Mononuclear cell (primary cell): ENCODE measurements at regions not wholly inside any gene's neighbourhood (a gene's known extent, or its start where the extent isn't known, plus 50 kb on each side); places are given as distances from the start of the nearest gene placed in this dataset.

Experiments
- H3K27me3 ChIP-seq: 2 replicates; pipeline ENCODE4 v1.6.0; 2011; ENCODE audit warnings: low read length, control low read depth; ENCODE audit not compliant: insufficient read depth
- H3K4me1 ChIP-seq: 2 replicates; pipeline ENCODE4 v1.5.1; 2011; ENCODE audit warnings: mild to moderate bottlenecking, low read length, control low read depth; ENCODE audit not compliant: insufficient read depth
- H3K4me3 ChIP-seq: 2 replicates; pipeline ENCODE4 v1.5.1; 2011; ENCODE audit warnings: mild to moderate bottlenecking, low read length, moderate library complexity
- H3K9me3 ChIP-seq: 2 replicates; pipeline ENCODE4 v1.5.1; 2011; ENCODE audit warnings: low read depth, mild to moderate bottlenecking, control low read depth, low read length

- Histone ChIP-seq H3K27me3 (no peaks in the 10 kb centered on the region), H3K4me3 (no peak overlapping the region), H3K4me1 (no peaks in the 10 kb centered on the region), H3K9me3 (no peaks in the 10 kb centered on the region)
Measured at GRCh38 chr11:11220786-11221185, 132.3 kb downstream of the CSNK2A3 start.

GRCh38 chr11:11218629-11218986, 134.4 kb downstream of the CSNK2A3 start:
- Histone ChIP-seq H3K9me3 (no peaks in the 10 kb centered on the region), H3K27me3 (no peaks in the 10 kb centered on the region), H3K4me3 (no peak overlapping the region)

GRCh38 chr11:11217929-11218628, 135.0 kb downstream of the CSNK2A3 start:
- no peaks in the 10 kb centered on the region for H3K4me1 ChIP-seq
- H3K4me3 ChIP-seq, result no peak overlapping the region
- no peaks in the 10 kb centered on the region for H3K9me3 ChIP-seq
- no peaks in the 10 kb centered on the region for H3K27me3 ChIP-seq

More at GRCh38 chr11:11218629-11218986, 134.4 kb downstream of the CSNK2A3 start:
- no peaks in the 10 kb centered on the region for H3K4me1 ChIP-seq

GRCh38 chr11:11217289-11217928, 135.6 kb downstream of the CSNK2A3 start:
- Histone ChIP-seq H3K27me3 (no peaks in the 10 kb centered on the region), H3K4me3 (no peak overlapping the region), H3K4me1 (no peaks in the 10 kb centered on the region), H3K9me3 (no peaks in the 10 kb centered on the region)

DNA sequence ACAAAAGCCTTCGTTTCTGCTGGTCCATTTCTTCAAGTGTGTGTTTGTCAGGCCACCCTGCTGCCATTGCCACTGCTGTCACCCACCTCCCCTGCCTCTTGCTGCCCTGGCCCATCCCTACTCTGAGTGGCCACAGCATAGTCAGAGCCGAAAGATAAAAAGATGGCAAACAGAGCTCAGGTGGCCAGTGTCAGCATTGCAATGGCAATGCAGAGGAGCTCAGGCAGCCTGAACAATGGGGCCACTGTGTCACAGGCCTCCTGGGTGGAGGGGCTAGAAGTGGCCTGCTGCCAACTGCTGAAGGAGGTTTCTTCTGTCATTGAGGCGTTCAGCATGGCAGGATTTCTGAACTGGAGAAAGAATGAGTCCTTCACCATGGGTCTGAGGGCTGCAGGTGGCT, 137.1 kb downstream of the CSNK2A3 start:
- Histone ChIP-seq H3K4me3 (no peak overlapping the region), H3K27me3 (no peaks in the 10 kb centered on the region), H3K9me3 (no peaks in the 10 kb centered on the region), H3K4me1 (no peaks in the 10 kb centered on the region)

- H3K27me3 ChIP-seq, result no peaks in the 10 kb centered on the region
- H3K4me3 ChIP-seq, result no peak overlapping the region
- H3K9me3 ChIP-seq, result no peaks in the 10 kb centered on the region
- H3K4me1 ChIP-seq, result no peaks in the 10 kb centered on the region
Measured at GRCh38 chr11:11215058-11215815, 137.8 kb downstream of the CSNK2A3 start.

DNA sequence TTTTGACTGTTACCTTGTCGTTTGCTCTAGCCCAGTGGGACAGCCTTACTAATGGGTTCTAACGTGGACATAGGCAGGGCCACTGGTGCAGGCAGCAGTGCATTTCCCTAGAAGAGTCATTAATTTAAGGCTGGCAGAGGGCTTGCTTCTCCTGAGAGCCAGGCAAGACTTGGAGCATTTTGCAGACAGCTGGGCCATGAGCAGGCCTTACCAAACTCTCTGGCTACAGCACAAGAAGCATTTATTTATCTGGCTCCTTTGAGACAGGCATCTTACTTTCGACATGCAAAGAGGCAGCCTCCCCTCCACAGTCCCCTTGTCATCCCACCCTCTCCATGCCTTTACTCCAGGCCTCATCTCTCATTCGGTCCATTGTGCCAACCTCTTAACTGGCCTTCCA, 139.9 kb downstream of the CSNK2A3 start:
- H3K4me1 ChIP-seq, result no peaks in the 10 kb centered on the region
- no peaks in the 10 kb centered on the region for H3K27me3 ChIP-seq
- H3K4me3 ChIP-seq, result no peak overlapping the region
- H3K9me3 ChIP-seq, result no peaks in the 10 kb centered on the region

DNA sequence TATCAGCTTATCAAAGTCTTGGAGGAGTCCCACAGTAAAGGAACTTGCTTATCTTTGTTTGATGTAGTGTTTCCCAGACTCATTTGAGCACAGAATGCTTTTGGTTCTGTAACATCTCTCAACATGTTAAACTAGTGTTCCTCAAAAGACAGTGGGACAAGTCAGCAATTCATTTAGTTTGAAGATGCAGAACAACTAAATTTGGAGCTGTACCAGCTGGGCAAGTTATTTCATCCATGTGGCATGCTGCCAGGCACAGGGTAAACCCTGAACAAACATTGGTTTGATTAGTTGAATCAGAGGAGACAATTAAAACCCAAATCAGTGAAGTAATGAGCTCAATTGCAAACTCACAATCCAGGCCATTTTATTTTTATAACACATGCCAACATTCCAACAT, 141.2 kb downstream of the CSNK2A3 start:
- Histone ChIP-seq H3K27me3 (no peaks in the 10 kb centered on the region), H3K9me3 (no peaks in the 10 kb centered on the region), H3K4me3 (no peak overlapping the region), H3K4me1 (no peaks in the 10 kb centered on the region)

DNA sequence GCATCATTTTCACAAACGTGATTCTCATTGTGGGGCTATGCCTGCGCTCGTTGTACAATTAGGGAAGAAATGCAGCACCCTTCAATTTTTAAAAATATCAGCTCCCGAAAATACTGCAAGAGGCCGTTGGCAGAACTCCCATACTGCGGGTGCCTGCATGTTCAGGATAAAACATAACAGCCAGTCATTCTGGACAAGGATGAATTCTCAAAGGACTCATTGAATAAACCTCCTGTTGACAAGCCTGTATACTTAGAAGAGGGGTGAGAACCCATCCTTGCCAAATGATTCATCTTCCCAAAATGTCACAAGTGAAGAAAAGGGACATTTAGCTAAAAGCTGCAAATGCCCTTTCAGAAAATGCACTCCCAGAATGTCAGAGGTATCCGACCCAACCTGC, 141.9 kb downstream of the CSNK2A3 start:
- H3K4me3 ChIP-seq, result no peak overlapping the region
- no peaks in the 10 kb centered on the region for H3K9me3 ChIP-seq
- peaks cover 4% of the 10 kb centered on the region for H3K27me3 ChIP-seq
- no peaks in the 10 kb centered on the region for H3K4me1 ChIP-seq

DNA sequence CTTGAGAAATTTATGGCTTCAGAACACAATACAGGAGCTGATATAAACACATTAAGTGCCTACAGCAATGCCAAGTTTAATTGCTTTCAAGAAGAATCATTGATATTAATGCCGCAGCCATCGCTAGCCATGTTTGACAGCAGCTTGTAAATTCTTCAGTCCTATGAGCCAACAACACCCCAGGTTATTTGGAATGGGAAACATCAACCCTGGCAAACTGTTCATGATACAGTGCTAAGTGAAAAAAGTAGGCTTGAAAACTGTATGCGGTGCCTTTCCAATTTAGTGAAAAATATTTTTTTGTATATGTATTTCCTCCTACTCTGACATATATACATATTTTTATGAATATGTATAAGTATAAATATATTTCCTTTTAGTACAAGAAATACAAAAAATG, 142.6 kb downstream of the CSNK2A3 start:
- Histone ChIP-seq H3K4me3 (no peak overlapping the region), H3K27me3 (peaks cover 4% of the 10 kb centered on the region), H3K4me1 (no peaks in the 10 kb centered on the region), H3K9me3 (no peaks in the 10 kb centered on the region)

DNA sequence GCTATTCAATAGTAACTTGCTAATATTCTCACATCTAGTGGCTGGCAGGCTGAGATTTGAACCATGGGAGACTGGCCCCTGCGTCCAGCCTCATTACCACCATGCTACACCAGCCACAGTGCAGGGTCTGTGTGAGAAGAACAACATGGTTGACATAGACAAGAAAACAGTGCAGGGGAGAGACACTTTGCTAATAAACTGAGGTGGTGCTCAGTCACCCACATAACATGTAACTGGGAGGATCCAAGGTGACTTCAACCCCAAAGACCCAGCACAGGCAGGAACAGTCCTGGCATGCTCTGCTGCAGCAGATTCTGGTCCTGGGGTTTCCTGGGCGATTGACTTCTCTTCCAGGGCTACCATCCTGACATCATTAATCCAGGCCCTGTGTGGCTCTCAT, 143.1 kb downstream of the CSNK2A3 start:
- Histone ChIP-seq H3K27me3 (peaks cover 4% of the 10 kb centered on the region), H3K9me3 (no peaks in the 10 kb centered on the region), H3K4me3 (no peak overlapping the region), H3K4me1 (no peaks in the 10 kb centered on the region)

- Histone ChIP-seq H3K4me3 (no peak overlapping the region), H3K4me1 (no peaks in the 10 kb centered on the region), H3K27me3 (peaks cover 7% of the 10 kb centered on the region), H3K9me3 (no peaks in the 10 kb centered on the region)
Measured at GRCh38 chr11:11208994-11209393, 144.1 kb downstream of the CSNK2A3 start.

GRCh38 chr11:11207428-11207827, 145.6 kb downstream of the CSNK2A3 start:
- H3K4me3 ChIP-seq, result no peak overlapping the region
- no peaks in the 10 kb centered on the region for H3K4me1 ChIP-seq
- H3K9me3 ChIP-seq, result peaks cover 9% of the 10 kb centered on the region
- H3K27me3 ChIP-seq, result peaks cover 8% of the 10 kb centered on the region

GRCh38 chr11:11206484-11206883, 146.6 kb downstream of the CSNK2A3 start:
- peaks cover 9% of the 10 kb centered on the region for H3K9me3 ChIP-seq
- peaks cover 11% of the 10 kb centered on the region for H3K27me3 ChIP-seq
- H3K4me1 ChIP-seq, result no peaks in the 10 kb centered on the region
- H3K4me3 ChIP-seq, result no peak overlapping the region

DNA sequence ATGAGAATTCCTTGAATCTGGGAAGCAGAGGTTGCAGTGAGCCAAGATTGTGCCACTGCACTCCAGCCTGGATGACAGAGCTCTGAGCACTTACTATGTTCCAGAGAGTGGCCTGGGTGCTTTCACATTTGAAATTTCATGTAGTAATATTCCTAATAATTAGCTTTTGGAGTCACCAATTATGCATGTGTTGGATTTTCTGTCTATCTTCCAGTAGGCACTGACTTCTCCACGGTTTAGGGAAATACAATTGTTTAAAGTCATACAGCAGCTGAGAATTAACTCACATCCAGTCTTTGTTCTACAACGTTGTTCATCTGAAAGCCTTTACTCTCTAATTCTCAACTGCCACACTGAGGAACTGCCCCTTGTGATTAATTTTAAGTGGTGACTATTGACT, 150.2 kb downstream of the CSNK2A3 start:
- Histone ChIP-seq H3K4me1 (no peaks in the 10 kb centered on the region), H3K27me3 (peaks cover 11% of the 10 kb centered on the region), H3K9me3 (peaks cover 9% of the 10 kb centered on the region), H3K4me3 (no peak overlapping the region)
